Endometrial microvascular endothelial cells (primary cell): ENCODE measurements at regions not wholly inside any gene's neighbourhood (a gene's known extent, or its start where the extent isn't known, plus 50 kb on each side); places are given as distances from the start of the nearest gene placed in this dataset.

Source experiments
- in situ Hi-C: cut with HindIII; loops from 2 replicates; pipeline ENCODE4 v1.10.0; 2017; ENCODE audit warnings: low sequenced_read_pairs, low pct_unique_long_range_greater_than_20kb; ENCODE audit errors: inconsistent ontology term

GRCh38 chr4:140316799-140317198 lies 56.6 kb upstream of the SCOC start:
- in situ Hi-C loops = no loop called here

DNA sequence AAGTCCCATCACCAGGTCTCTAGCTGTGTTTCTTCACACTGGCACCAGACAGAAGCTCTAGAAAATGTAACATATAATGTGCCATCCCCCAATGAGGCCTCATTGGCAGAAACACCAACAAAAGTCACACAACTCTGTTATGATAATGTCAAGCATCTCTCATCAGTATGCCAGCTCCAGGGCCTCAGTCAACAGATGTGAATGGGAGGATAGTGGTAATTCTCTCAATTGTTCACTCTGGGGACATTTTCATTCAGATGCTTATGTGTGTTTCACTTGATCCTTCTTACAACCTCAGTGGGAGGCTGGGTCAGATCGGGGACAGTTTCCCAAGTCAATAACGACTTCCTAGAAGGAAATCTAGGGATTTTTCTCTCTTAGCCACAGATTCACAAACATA lies 57.5 kb upstream of the SCOC start:
- in situ Hi-C loops = no loop called here

DNA sequence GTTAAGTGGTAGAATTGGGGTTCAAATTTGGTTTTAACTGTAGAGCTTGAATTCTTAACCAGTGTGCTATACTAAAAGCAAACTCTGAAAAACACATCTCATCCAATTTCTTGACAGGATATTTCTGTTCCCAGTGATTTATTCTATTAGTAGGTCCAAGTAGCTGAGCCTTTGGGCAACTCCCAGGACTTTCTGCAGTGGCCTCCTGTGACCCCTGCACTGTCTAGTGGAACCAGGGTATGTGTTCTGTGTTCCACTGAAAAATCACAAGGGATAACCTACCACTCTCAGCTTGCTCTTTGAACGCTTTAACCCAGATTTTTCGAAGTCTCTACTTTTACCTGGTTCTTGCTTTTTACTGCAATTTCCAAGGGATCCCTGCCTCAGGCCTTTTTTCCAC lies 58.0 kb upstream of the SCOC start:
- in situ Hi-C loops = no loop called here

- in situ Hi-C loops = no loop called here
Observed at GRCh38 chr4:140315019-140315418, 58.4 kb upstream of the SCOC start.

- in situ Hi-C loops = no loop called here
Observed at GRCh38 chr4:140312100-140312499, 61.3 kb upstream of the SCOC start.

DNA sequence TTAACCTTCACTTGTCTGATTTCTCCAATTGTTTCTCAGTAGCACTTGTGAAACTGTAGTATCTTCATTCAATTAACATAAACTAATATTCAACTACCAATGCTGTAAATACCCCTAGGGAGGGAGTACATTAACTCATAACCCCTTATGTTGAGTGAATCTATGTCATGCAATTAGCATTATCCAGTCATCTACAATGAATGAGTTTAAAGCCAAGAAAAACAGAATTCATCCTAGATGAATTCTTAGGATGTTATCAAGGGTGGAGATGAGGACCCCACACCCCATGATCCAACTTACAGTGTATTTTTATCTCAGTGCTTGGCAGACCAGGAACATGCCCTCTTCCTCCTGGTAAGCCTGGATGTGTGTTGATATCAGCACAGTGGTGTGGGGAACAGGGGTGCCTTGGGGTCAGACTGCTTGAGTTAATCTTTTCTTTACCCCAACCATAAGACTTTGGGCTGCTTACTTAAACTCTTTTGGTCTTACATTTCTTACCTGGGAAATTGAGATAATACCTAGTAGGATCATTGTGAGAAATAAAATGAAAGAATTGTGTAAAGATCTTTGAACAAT lies 62.1 kb upstream of the SCOC start:
- in situ Hi-C loops = no loop called here

GRCh38 chr4:140309124-140309870 lies 64.1 kb upstream of the SCOC start:
- in situ Hi-C loops = no loop called here

DNA sequence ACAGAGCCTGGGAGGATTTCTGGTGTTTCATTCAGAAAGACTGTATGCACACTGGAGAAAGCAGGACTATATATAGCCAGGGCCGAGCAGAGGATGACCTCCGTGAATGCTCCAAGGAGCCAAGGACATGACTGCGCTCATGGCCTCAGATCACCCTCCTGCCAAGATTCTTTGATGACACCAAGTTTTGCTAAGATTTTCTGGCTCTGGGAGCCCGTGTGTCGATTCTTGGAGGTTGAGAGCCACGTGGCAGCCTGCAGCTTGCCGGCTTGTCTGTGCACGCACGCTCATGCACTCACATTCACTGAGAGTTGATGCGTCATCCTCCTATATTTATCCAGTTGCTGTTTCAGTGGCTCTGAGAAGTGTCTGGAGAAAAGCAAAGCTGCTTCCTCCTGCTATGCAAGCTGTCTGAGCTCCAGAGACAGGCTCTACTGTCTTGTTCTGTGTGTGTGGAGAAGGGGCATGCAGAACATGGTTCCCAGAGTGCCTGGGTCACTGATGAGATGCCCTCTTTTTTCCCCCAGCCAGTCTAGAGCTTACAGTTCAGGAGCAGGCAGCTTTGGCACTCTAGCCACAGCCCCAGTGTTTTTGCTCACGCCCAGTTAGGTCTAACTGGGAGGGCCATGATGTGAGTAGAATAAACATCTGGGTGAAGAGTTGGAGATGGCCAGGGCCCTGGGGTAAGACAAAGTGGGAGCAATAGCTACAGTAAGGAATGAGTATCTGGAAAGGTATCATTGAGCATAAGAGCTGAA lies 64.9 kb upstream of the SCOC start:
- in situ Hi-C loops = no loop called here

DNA sequence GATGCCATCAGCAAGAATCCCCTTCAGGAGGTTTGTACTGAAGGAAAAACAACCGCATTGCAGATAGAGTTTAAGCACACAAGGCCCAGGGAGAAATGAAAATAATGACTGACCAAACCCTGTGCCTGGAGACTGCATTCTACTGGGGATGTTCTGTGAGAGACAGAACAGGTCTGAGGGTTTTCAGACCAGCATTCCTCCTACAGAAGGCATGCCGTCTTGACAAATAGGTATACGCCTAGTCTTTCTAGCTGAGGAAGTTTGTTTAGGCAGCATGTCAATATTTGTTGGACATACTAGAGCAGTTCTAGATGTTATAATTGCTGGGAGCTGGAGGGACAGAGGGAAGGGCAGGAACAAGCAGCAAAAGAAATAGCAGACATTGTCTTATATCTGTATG lies 68.4 kb upstream of the SCOC start:
- in situ Hi-C loops = no loop called here

DNA sequence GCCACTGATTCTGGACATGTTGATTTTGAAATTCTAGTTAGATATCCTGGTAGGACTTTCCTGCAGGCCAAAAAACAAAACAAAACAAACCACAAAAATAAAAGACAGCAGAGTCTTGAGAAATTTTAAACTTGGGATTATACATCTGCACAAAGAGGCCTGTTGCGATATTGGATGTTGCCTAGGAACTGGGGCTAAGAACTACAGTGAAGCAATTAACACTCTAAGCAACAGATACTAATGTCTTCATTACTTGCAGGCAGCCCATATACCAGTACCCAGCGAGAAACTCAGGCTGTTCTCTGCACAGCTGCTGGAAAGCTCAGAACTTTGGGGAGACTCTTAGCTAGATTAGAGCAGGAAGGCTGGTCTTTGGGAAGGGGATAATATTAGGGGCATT lies 69.1 kb upstream of the SCOC start:
- in situ Hi-C loops = no loop called here

- in situ Hi-C loops = no loop called here
Observed at GRCh38 chr4:140302151-140302859, 71.1 kb upstream of the SCOC start.

GRCh38 chr4:140300271-140300970 lies 73.0 kb upstream of the SCOC start:
- in situ Hi-C loops = no loop called here

DNA sequence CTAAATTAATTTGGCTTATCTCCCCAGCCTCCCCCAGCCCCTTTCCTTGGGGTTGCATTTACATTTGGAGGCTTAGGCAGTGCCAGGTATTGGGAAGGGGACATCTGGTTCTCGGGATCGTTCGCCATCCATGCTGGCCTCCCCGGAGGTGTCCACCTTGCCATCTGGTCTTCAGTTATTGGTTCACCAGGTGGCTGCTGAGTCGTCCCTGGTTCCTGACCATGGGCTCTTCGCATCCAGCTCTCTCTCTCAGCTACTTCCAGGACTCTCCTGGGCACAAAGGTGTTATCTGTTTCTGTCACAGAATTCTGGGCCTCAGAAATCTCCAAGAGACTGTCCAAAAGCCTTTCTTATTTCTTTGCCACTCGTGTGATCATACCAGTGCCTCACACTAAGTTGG lies 75.4 kb upstream of the SCOC start:
- in situ Hi-C loops = no loop called here

- in situ Hi-C loops = no loop called here
Observed at GRCh38 chr4:140297221-140297570, 76.2 kb upstream of the SCOC start.

- in situ Hi-C loops = no loop called here
Observed at GRCh38 chr4:140296335-140297220, 76.9 kb upstream of the SCOC start.

DNA sequence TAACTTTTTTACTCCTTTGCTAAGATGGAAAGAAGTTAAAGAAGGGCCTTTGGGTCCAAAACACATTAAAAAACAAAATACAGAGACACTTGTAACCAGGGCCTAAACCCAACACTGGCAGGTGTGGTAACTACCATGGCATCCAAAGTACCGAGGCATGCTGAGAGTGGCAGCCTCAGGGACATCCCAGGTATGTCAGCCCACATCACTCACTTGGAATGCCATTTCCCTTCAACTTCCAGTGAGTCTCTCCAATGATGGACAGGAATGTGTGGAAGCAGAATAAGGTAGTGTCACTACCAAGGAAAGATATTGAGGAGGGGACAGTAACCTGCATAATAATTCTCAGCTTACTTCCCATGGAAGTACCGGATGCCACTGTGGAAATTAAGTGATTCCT lies 79.5 kb upstream of the SCOC start:
- in situ Hi-C loops = no loop called here

DNA sequence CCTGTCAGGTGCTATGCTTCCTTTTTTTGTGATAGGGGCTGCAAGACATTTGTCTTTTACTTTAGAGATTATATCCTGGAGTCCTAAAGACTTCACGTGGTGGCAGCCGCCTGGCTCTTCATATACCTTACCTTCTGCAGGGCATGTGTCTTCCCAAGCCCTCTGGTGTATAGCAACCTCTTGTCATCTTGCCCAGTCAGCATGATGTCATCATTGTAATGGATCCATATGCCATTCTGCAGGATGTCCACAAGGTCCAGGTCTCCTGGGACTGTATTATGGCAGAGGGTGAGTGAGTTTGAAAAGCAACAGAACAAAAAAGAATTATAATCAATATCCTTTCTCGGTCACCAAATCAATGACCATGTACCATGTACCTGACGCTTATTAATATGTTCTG lies 82.2 kb upstream of the SCOC start:
- in situ Hi-C loops = no loop called here

DNA sequence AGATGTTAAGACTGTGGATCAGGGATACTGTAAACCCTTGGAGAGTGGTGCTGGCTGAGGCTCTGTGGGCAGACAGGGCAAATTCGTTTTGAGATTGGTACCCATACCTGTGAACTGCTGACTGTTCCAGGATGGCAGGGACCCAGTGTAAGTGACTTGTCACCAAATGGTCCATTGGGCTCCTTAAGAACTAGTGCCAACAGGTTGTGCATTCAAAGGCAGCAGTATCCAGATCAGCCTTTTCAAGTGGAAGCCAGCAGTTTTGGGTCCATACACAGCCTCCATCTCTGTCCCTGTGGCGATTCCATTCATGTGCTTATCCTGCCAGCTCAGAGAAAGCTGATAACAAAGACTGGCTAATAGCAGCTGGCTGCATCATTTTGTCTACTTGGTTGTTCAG lies 84.0 kb upstream of the SCOC start:
- in situ Hi-C loops = no loop called here
